NB4 (cell line): ENCODE measurements at regions not wholly inside any gene's neighbourhood (a gene's known extent, or its start where the extent isn't known, plus 50 kb on each side); places are given as distances from the start of the nearest gene placed in this dataset.

ENCODE experiments used
- DNase-seq: peaks from one replicate; pipeline ENCODE4 v3.0.0; 2010; ENCODE audit warnings: low read depth
- H3K4me3 ChIP-seq: one replicate; pipeline ENCODE4 v1.5.1; 2011; ENCODE audit warnings: mild to moderate bottlenecking, low read depth, low read length, moderate library complexity
- CTCF ChIP-seq: IDR thresholded peaks from one replicate; pipeline ENCODE4 v1.5.1; 2012; ENCODE audit warnings: low read depth, low read length
- MAX ChIP-seq: IDR thresholded peaks from 2 replicates; pipeline ENCODE4 v1.6.1; 2011; ENCODE audit warnings: low read depth, low read length
- MYC ChIP-seq: IDR thresholded peaks from 2 replicates; pipeline ENCODE4 v1.6.1; 2011; ENCODE audit warnings: low read depth, low read length
- POLR2A ChIP-seq: IDR thresholded peaks from 2 replicates; pipeline ENCODE4 v1.6.1; 2011; ENCODE audit warnings: mild to moderate bottlenecking; ENCODE audit not compliant: insufficient read length; ENCODE audit errors: extremely low read depth

DNA sequence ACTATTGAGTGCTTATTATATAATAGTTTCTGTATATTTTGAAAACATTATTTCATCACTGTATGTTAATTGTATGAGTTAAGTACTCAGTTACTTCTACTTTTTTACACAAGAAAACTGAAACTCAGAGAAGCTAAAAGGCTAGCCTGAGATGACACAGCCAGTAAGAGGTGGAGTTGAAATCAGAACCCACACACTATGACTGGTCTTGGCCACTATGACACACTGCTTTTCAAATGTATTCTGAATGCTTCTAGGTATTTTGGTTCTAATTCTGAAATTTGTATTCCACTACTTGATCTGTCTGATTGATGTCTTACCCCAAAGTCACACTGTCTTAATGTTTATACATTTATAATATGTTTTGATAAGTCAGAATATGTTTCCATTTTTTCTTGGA lies 181.8 kb downstream of the ZDHHC21 start:
- no peak for TF ChIP-seq CTCF
- no peak overlapping the region for H3K4me3 ChIP-seq
- DNase-seq: no peak

GRCh38 chr9:14508884-14509283 lies 184.3 kb downstream of the ZDHHC21 start:
- DNase-seq: no peak
- TF ChIP-seq CTCF (no peak), MYC (no peak), MAX (no peak), POLR2A (no peak)
- H3K4me3 ChIP-seq: no peak overlapping the region

DNA sequence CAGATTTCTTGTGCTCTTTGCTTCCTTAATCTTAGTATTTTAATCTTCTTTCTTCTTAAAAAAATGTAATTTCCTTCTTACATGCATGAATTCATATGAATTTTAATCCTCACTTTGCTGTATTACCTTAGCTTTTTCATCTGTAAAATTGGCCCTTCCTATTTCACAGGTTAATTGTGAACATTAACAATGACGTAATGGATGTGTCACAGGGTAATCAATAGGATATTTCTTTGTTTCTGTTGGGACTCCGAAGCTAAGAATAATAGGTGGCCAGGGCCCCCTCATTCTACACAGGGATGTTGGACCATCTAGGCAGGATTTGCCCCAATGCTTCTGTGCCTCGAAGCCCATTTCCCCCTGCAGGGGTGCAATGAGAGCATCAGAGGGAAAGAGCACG lies 187.4 kb upstream of the NFIB start:
- H3K4me3 ChIP-seq: no peak overlapping the region
- DNase-seq: no peak
- TF ChIP-seq MAX (no peak), CTCF (no peak), MYC (no peak), POLR2A (no peak)

GRCh38 chr9:14500705-14501104 lies 186.8 kb upstream of the NFIB start:
- H3K4me3 ChIP-seq: no peak overlapping the region
- no peak for TF ChIP-seq MYC
- no peak for TF ChIP-seq MAX
- TF ChIP-seq POLR2A: no peak
- no peak for TF ChIP-seq CTCF
- no peak for DNase-seq

- DNase-seq: no peak
- no peak overlapping the region for H3K4me3 ChIP-seq
- TF ChIP-seq MYC (no peak), POLR2A (no peak), CTCF (no peak), MAX (no peak)
Observed at GRCh38 chr9:14499976-14500375, 186.0 kb upstream of the NFIB start.

GRCh38 chr9:14498824-14499223 lies 184.9 kb upstream of the NFIB start:
- no peak for TF ChIP-seq CTCF
- TF ChIP-seq MYC: no peak
- no peak for TF ChIP-seq POLR2A
- TF ChIP-seq MAX: no peak
- no peak for DNase-seq
- no peak overlapping the region for H3K4me3 ChIP-seq
